GM18909 (cell line): ENCODE measurements at regions not wholly inside any gene's neighbourhood (a gene's known extent, or its start where the extent isn't known, plus 50 kb on each side); places are given as distances from the start of the nearest gene placed in this dataset.
"Not testable (repeated sequence)": the region's sequence is repeated elsewhere in the genome, so short reads cannot be mapped to it uniquely, and the experiment has no call there.

Experiments
- ATAC-seq: cut with Tn5 transposase; IDR thresholded peaks from one replicate; pipeline ENCODE4 v1.9.1; 2021; ENCODE audit warnings: mild to moderate bottlenecking; ENCODE audit not compliant: unreplicated experiment, poor library complexity

DNA sequence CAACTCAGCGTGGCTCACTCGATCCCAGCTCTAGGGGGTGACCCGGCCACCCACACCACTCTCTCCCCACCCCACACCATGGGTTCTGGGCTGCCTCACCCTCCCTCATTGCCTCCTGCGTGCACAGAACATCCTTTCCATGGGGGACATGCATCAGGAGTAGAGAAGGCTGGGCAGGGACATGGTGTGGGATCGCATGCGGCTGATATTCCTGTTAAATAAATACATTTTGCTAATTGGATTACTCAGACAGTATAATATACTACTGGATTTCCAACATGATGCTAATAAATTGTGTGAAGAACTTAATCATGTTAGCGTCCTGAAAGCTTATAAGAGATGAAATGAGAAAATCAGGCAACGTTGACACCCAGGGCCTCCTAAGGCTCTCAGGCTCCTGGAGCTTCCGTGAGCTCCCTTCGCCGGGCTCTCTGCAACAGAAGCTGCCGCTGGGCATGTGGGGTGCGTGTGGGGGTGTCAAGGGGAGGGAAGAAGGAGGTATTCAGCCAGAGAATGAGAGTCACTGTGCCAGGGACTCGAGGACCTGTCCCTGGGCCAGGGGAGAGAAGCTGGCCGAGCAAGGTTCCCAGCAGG, 173.1 kb upstream of the TNRC6C start:
- ATAC-seq = no peak

DNA sequence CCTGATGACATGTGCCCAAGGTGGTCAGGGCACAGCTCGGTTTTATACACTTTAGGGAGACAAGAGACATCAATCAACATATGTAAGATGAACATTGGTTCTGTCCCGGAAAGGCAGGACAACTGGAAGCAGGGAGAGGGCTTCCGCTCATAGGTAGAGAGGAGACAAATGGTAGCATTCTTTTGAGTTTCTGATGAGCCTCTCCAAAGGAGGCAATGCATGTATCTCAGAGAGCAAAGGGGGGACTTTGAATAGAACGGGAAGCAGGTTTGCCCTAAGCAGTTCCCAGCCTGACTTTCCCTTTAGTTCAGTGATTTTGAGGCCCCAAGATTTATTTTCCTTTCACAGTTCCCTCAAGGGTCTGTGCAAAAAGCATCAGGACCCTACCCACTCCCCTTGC, 172.4 kb upstream of the TNRC6C start:
- no peak for ATAC-seq

DNA sequence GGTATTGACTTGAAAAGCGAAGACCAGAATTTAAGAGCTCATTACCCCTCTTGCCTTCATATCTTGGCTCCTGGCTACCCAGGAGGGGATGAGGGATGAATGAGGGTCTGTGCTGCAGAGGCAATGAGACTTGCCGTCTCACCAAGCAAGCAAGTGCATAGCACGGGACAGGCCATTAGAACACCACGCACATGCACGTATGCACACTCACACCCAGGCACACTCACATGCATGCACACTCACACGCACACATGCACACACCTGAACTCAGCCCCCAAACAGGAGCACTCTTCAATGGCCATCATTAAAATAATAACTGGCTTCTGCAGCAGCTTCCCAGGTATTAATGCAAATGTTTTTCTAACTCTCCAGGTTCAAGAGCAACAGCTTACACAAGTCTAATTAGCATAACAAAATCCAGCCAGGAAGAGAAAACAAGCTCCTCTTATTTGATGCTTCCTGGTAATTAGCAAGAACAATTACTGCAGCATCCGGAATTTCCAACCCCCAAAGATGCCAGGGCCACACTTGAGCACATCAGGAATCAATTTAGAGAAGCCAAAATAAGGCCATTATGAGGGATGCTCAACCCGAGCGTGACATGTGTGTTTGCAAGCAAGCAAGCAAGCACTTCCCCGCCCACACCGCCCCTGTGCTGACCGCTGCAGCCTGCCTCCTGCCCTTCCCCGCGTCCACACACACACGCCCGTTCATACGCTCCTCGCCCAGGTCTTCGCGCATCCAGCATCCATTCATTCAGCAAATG, 171.6 kb upstream of the TNRC6C start:
- ATAC-seq = no peak

DNA sequence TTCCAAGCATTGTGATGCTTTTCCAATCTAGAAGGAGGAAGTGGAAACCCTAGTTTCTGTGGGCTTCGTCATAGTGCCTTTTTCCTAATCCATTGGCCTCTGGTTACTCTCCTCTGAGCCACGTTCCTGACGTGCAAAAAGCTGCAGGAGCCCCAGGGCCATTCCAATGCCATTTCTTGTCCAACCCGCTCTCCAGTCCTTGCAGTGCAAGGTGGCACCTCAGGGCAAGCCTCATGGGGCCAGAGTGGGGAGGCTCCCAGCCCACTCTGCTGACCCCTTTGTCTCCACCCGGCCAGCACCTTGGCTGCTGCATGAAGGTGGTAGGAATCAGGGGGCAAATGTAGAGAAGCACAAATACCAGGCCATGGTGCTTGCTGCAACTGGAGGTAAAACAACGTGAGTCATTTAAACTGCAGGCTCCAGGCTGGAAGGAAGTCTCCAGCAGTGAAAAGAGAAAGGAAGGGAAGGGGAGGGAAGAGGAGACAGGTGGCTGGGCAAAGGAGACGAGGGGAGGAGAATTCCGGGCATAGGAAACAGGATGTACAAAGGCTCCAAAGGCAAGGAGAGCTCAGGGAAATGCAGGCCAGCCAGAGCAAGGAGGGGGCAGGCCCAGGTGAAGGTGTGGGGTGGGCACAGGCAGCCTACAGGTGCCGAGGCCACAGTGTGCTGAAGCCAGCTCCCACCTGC, 168.2 kb upstream of the TNRC6C start:
- no peak for ATAC-seq

DNA sequence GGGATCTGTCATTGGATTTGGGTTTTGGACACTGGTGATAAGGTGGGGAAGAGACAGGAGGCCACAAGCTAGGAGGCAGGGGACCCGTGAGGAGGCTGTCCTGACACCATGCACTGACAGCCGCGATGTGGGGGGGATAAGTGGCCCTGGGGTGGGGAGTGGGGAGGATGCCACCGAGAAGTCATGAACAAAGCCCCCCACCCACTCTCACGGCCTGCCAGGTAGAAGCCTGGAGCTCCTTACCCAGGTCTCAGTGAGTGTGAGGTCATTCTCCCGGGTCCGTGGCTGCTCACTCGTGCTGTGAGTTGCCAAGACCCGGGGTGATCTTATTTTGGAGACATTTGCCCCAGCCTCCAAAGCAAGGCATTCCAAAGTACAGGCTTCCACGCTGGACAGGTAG, 165.9 kb upstream of the TNRC6C start:
- no peak for ATAC-seq

DNA sequence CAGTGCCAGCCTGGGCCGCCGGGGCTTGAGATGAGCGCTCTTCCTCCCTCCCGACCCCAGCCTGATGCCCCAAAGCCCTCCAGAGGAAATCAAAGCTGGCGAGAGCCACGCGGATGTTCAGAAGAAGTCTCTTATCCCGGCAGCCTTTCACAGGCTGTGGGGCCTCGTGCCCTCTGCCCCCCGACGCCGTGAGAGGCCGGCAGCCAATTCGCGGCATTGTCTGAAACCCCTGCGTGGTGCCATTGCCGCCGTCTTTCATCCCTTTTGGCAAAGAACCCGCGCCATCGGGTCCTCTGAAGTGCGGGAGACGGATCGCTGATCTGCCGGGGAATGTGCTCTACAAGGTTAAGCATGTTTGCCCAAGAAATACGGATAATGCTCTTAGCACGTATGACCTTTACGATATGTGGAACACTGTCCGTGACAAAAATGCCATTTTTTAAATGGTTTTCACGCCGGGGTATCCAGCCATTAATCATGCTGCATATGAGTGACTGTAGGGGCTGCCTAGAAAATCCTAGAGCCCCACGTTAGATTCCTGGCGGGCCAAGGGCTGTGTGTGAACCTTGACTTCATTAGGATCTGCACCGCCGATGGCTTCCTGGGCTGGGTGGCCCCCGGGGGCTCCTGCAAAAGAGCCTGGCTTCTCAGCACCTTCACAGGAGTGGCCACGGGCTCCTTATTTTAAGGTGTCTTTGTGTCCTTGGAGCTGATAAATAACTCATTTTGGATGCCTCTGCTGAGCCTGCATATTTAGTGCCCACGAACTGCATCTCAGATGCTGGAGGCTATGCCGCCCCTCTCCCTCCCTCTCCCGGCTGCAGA, 165.1 kb upstream of the TNRC6C start:
- no peak for ATAC-seq

DNA sequence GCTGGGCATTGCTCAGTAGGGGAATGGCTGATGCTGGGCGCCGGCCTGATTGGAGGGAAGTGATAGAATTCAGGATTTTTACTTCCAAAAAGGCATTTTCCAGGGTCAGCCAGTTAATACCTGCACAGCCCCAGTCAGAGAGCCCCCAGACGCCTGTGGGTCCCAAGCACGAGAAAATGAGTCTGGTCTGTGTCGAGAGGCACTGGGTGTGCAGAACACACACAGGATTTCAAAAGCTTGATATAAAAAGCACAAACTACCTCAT, 164.6 kb upstream of the TNRC6C start:
- ATAC-seq = no peak

DNA sequence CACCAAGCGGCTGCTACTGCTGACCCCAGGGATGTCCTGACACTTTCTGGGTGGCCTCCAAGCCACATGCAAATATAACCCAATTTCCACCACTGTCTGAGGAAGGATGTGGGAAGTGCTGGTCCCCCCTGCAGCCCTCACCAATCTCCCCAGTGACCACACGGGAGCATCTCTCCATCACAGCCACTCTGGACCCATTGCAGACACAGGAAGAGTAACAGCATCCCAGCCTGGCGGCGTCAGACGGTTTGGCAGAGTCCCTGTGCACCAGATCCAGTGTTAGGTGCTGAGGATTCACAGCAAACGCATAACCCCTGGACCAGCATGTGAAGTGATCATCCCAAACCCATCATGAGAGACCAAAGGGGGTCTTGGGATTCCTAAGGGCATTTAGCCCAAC, 163.7 kb upstream of the TNRC6C start:
- no peak for ATAC-seq

DNA sequence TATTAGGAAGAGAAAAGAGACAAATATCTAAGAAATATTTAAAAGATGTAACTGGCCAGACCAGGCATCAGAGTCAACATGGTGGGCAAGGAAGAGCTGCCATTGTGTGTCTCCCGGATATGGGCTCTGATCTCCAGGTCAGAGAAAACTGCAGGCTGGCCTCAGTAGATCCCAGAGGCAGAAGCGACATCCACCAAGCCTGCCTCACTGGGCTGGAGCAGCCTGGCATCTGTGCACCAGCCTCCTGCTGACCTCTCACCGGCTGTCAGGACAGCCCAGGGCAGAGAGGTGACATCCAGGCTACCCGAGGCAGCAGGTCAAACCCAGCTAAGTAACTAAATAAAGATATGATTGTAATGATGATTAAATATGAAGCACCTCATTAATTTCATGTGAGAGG, 162.8 kb upstream of the TNRC6C start:
- ATAC-seq = no peak

DNA sequence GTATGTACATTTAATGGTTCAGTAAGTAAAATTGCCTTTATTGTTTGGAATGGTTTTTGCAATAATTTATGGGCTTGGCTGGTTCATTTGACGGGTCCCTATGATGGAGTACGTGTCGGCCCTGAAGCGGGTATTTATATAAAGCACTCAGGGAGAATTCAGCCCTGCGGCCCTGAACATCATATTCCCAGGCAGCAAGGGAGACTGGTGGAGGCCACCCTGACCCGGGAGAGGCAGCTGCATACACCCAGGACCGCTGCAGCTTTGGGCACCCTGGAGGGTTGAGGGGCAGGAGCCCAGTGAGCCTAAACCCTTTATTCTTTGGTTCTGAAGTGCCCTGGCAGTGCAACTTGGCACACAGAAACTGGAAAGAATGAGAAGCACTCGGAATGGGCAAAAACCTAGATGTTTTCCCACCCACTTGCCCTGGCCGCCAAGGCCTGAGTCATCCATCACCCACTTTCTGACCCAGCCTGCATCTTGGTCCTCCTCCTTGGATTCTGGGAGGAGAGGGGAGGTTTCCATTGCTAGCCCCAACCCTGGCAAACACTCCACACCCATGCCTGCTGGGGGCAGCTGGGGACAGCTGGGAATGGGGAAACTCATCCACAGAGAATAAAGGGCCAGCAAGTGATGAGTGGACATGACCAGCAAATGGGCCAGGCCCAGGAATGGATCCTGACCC, 162.2 kb upstream of the TNRC6C start:
- ATAC-seq = no peak

DNA sequence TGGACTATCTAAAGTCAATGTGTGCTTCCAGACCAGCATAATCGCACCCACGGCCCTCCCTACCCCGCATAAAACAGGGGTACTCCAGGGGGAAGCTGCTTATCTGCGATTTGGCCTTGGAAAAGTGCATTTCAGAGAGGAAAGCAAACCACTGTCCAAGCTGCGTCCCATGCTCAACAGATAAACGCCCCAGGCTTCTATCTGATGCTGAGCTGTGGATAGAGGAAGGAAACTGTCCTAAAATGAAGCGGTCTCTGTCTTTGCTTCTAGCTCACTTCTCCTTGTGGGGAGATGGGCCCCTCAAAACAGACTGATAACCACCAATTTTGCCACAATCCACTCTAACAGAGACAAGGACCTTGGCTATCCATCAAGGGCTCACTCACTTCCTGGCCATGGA, 160.5 kb upstream of the TNRC6C start:
- ATAC-seq = no peak

DNA sequence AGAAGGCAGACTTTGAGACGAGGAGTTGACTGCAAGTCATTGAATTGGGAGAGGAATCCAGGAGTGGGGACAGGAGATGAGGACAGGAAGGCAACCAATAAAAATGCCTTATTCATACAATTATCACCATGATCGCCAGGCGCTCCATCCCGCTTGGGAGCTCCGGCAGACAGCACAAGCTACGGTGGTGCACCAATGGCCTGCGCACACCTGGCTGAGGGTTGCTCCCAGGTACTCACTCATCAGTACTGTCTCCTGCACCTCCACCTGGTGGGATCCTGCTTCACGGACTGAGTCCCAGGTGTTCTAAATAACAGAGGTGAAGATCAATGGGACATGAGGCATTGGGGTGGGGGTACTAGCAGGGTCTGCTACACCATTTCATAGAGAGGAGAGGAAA, 160.0 kb upstream of the TNRC6C start:
- no peak for ATAC-seq

DNA sequence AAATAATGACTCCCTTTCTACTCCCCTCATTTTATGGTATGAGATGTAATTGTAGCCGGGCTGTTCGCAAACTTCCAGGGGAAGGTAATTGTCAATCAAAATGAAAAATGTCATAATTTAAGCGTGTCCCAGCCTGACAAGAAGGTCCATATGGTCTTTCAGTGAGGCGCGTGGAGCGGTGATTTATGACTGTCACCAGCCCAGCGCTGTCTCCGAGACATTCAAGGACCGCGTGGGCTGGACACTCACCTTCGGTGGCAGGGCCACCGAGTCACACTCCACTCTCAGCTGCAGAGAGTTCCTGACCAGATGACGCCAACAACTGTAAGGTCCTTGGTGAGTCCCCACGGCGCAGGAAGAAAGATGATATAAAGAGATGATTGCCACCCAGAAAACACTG, 157.7 kb upstream of the TNRC6C start:
- ATAC-seq = no peak

DNA sequence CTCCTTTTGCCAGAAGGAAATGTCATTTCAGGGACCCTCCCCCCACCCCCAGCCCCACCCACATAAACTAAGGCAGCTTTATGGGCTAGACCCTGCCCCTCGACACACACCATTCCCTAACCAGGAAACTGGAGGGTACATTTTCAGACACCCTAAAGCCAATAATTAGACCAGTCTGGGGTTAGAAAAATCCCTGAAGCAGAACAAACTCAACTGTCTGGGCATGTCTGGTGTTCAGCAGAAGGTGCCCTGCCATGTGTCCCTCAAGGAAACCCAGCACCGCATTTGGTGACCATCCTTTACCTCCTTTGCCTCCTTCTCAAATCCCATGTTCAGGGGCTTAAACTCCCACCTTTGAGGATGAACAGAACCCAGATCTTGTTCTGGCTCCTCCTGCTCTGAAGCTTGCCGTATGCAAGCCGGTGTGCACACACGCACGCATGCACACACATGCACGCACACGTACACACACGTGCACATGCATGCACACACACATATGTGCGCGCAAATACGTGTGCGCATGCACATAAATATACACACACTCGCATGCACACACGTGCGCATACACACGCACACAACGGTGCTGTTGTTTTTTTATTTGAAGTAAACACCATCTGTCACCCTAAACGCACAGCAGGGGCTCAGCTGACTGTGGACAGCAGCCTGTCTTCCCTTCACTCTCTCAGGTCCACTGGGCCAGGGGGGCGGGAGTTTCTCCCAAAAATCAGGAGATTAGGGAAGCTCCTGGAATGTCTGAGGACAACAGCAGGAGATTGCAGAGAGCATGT, 156.8 kb upstream of the TNRC6C start:
- ATAC-seq = no peak

DNA sequence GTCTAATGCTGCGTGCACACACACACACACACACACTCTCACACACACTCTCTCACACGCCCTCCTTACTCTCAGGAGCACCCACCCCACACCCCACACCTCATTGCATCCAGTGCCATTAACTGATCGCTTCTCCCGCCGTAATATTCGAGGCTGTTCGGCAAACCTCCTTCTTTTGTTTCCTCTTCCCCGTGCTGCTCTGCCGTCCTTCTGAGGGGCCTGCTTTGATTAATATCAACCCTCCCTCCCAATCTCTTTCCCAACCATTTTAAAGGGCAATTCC, 156.2 kb upstream of the TNRC6C start:
- no peak for ATAC-seq

DNA sequence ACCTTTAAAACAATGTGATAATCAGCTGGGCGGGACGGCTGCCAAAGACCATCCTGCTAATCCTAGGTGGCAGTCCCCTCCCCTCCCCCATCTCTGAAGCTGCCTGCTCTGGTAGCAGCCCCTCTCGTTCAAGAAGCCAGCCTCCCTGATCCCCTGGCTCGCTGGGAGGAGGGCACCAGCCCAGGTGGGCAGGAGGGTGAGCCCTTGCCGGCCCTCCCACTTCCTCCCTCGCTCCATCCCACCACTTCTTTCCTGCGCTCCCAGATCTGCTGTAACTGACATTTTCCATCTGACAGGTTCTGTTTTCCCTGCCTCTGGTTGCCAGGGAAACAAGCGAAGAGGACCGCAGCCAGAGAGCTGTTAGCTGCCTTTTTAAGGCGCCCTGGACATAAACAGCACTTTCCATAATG, 155.7 kb upstream of the TNRC6C start:
- no peak for ATAC-seq

DNA sequence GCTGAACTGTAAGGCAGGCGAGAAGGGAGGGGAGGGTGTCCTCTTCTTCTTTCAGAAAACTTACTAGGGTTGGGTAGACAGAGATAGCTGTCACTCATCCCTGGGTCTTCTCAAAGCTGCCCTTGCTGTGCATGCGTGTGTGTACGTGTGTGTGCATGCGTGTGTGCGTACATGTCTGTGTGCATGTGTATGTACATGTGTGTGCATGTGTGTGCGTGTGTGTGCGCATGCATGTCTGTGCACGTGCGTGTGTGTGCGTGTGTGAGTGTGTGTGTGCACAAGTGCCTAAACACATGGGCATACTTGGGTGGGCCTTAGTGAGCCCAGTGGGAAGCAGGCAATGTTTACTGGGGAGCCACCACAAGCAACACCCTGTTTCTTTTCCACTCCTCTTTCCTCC, 154.8 kb upstream of the TNRC6C start:
- no peak for ATAC-seq

DNA sequence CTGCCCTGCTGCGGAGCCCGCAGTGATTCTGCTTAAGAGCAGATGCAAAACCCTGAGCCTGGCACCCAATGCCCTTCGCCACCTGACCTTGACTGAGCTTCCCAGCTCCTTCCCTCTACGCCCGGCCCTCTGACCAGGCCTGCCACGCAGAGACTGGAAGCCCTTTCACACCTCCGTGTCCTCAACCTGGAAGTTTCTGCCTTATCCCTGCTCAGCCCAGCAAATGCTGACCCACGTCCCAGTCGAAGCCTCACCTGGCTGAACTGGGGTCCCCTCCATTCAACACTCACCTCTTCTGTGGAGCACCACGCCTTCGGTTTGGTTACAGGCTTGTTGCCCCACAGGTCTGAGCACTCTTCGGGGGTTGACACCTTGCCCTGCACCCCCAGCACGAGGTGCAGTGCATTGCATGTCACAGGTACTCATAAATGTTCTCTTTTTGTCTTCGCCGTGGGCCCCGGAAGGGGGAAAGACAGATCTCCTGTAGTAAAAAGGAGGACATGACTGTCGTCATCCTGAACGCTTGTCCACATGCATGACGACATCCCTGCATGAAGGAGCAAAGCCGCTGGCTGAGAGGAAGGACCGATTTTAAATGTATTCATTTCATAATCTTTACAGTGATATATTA, 153.6 kb upstream of the TNRC6C start:
- no peak for ATAC-seq

DNA sequence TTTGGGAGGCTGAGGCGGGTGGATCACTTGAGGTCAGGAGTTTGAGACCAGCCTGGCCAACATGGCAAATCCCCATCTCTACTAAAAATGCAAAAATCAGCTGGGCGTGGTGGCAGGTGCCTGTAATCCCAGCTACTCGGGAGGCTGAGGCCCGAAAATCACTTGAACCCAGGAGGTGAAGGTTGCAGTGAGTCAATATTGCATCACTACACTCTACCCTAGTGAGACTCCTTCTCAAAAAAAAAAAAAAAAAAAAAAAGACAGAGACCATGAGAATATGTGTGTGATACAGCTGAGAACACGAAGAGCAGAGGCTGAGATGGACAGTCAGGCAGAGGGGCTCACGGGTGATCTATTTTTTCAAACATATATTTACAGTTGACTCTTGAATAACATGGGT, 152.5 kb upstream of the TNRC6C start:
- not testable (repeated sequence) for ATAC-seq
